ENCODE measurements at regions not wholly inside any gene's neighbourhood (a gene's known extent, or its start where the extent isn't known, plus 50 kb on each side); places are given as distances from the start of the nearest gene placed in this dataset.
"Not testable (repeated sequence)": the region's sequence is repeated elsewhere in the genome, so short reads cannot be mapped to it uniquely, and the experiment has no call there.

- H3K27ac Mint-ChIP-seq = no peak overlapping the region
- DNase-seq = peak; percentile 35 to 45
- peaks cover 4% of the 10 kb centered on the region for H3K27me3 Mint-ChIP-seq (ENCODE audit: low read depth)
These were observed 108.8 kb downstream of the SYF2 start for GRCh38 chr1:25123551-25123950.

GRCh38 chr1:25122747-25123146 lies 109.6 kb downstream of the SYF2 start:
- no peak overlapping the region for H3K4me3 Mint-ChIP-seq
- no peak for ATAC-seq (replicated peaks in 1 of 2)
- DNase-seq = no peak
- no peaks in the 10 kb centered on the region for H3K9me3 Mint-ChIP-seq
- H3K36me3 Mint-ChIP-seq (ENCODE audit: insufficient read depth in 2 of 2) = no peaks in the 10 kb centered on the region
- H3K4me1 Mint-ChIP-seq (ENCODE audit: low read depth) = peaks cover 37% of the 10 kb centered on the region
- H3K27me3 Mint-ChIP-seq (ENCODE audit: low read depth) = peaks cover 4% of the 10 kb centered on the region
- no peak overlapping the region for H3K27ac Mint-ChIP-seq

More at GRCh38 chr1:25123551-25123950, 108.8 kb downstream of the SYF2 start:
- Mint-ChIP-seq H3K4me1 (ENCODE audit: low read depth) (peaks cover 35% of the 10 kb centered on the region), H3K9me3 (no peaks in the 10 kb centered on the region), H3K4me3 (no peak overlapping the region), H3K36me3 (ENCODE audit: insufficient read depth in 2 of 2) (no peaks in the 10 kb centered on the region)
- peak; percentile 88 to 90 for ATAC-seq (replicated peaks in 1 of 2)

GRCh38 chr1:25120281-25120680 lies 112.0 kb downstream of the SYF2 start:
- Mint-ChIP-seq H3K27me3 (ENCODE audit: low read depth) (no peaks in the 10 kb centered on the region), H3K4me3 (peak overlapping the region; percentile 29 to 31), H3K36me3 (ENCODE audit: insufficient read depth in 2 of 2) (peaks cover 0 to 1% of the 10 kb centered on the region in 2 donors), H3K9me3 (no peaks in the 10 kb centered on the region), H3K4me1 (ENCODE audit: low read depth) (peaks cover 43% of the 10 kb centered on the region), H3K27ac (no peak overlapping the region)
- ATAC-seq (replicated peaks in 1 of 2) (no peak), DNase-seq (no peak)

GRCh38 chr1:25118546-25118945 lies 113.8 kb downstream of the SYF2 start:
- Mint-ChIP-seq H3K36me3 (ENCODE audit: insufficient read depth in 2 of 2) (peaks cover 0 to 1% of the 10 kb centered on the region in 2 donors), H3K9me3 (no peaks in the 10 kb centered on the region), H3K27me3 (ENCODE audit: low read depth) (no peaks in the 10 kb centered on the region), H3K4me3 (peak overlapping the region; percentile 1 to 55), H3K27ac (no peak overlapping the region), H3K4me1 (ENCODE audit: low read depth) (peaks cover 47% of the 10 kb centered on the region)
- ATAC-seq (replicated peaks in 1 of 2) (peak; percentile 89 to 91), DNase-seq (peak; percentile 31 to 50)

- Mint-ChIP-seq H3K36me3 (ENCODE audit: insufficient read depth in 2 of 2) (peaks cover 0 to 3% of the 10 kb centered on the region in 2 donors), H3K27ac (no peak overlapping the region), H3K4me3 (no peak overlapping the region), H3K27me3 (ENCODE audit: low read depth) (no peaks in the 10 kb centered on the region), H3K4me1 (ENCODE audit: low read depth) (peaks cover 41% of the 10 kb centered on the region), H3K9me3 (no peaks in the 10 kb centered on the region)
- ATAC-seq (replicated peaks in 1 of 2) (no peak), DNase-seq (peak; percentile 42 to 43)
These were observed 115.0 kb downstream of the SYF2 start for GRCh38 chr1:25117233-25117823.

GRCh38 chr1:25116832-25117231 lies 115.5 kb downstream of the SYF2 start:
- no peak overlapping the region for H3K4me3 Mint-ChIP-seq
- ATAC-seq (replicated peaks in 1 of 2) = no peak
- no peak for DNase-seq
- H3K9me3 Mint-ChIP-seq = no peaks in the 10 kb centered on the region
- H3K27me3 Mint-ChIP-seq (ENCODE audit: low read depth) = no peaks in the 10 kb centered on the region
- H3K4me1 Mint-ChIP-seq (ENCODE audit: low read depth) = peaks cover 41% of the 10 kb centered on the region
- H3K27ac Mint-ChIP-seq = no peak overlapping the region
- H3K36me3 Mint-ChIP-seq (ENCODE audit: insufficient read depth in 2 of 2) = peaks cover 0 to 3% of the 10 kb centered on the region in 2 donors

GRCh38 chr1:25116117-25116516 lies 116.2 kb downstream of the SYF2 start:
- peaks cover 41% of the 10 kb centered on the region for H3K4me1 Mint-ChIP-seq (ENCODE audit: low read depth)
- H3K27ac Mint-ChIP-seq; H3K27me3 Mint-ChIP-seq (ENCODE audit: low read depth); H3K9me3 Mint-ChIP-seq; H3K36me3 Mint-ChIP-seq (ENCODE audit: insufficient read depth in 2 of 2); DNase-seq; ATAC-seq (replicated peaks in 1 of 2); H3K4me3 Mint-ChIP-seq: not testable (repeated sequence)

DNA sequence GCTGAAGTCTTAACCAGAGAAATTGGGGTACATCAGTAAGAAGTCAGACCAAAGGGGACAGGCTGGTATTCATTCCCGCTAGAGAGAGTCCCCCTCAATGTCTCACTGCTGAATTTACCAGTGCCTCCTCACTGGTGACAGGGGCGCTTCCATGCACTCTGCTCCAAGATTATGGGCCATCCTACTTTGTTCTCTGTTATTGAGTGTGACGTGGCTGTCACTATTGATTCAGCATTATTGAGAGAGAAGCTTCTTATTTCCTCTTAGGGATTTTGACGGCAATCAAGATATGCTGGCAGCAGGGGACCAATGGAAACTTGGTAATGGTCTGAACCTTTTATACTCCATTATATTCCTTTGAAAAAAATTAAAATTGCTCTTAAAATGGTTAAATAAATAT lies 118.6 kb downstream of the SYF2 start:
- no peak overlapping the region for H3K4me3 Mint-ChIP-seq

GRCh38 chr1:25113086-25113485 lies 119.2 kb downstream of the SYF2 start:
- ATAC-seq (replicated peaks in 1 of 2) = no peak
- Mint-ChIP-seq H3K4me1 (ENCODE audit: low read depth) (peaks cover 19% of the 10 kb centered on the region), H3K9me3 (peaks cover 8% of the 10 kb centered on the region in 2 donors), H3K27me3 (ENCODE audit: low read depth) (no peaks in the 10 kb centered on the region), H3K36me3 (ENCODE audit: insufficient read depth in 2 of 2) (peaks cover 6 to 18% of the 10 kb centered on the region in 2 donors), H3K4me3 (no peak overlapping the region), H3K27ac (no peak overlapping the region)
- no peak for DNase-seq

More for the DNA sequence above, 118.6 kb downstream of the SYF2 start:
- H3K4me1 Mint-ChIP-seq (ENCODE audit: low read depth) = peaks cover 25% of the 10 kb centered on the region
- peaks cover 6 to 18% of the 10 kb centered on the region in 2 donors for H3K36me3 Mint-ChIP-seq (ENCODE audit: insufficient read depth in 2 of 2)
- DNase-seq = no peak
- peaks cover 8% of the 10 kb centered on the region in 2 donors for H3K9me3 Mint-ChIP-seq
- no peaks in the 10 kb centered on the region for H3K27me3 Mint-ChIP-seq (ENCODE audit: low read depth)
- no peak overlapping the region for H3K27ac Mint-ChIP-seq
- no peak for ATAC-seq (replicated peaks in 1 of 2)

- DNase-seq (no peak), ATAC-seq (replicated peaks in 1 of 2) (no peak)
- H3K4me1 Mint-ChIP-seq (ENCODE audit: low read depth) = peaks cover 14% of the 10 kb centered on the region
- H3K36me3 Mint-ChIP-seq (ENCODE audit: insufficient read depth in 2 of 2) = peaks cover 8 to 18% of the 10 kb centered on the region in 2 donors
- H3K27ac Mint-ChIP-seq = no peak overlapping the region
- H3K9me3 Mint-ChIP-seq = peaks cover 8% of the 10 kb centered on the region in 2 donors
- H3K27me3 Mint-ChIP-seq (ENCODE audit: low read depth) = no peaks in the 10 kb centered on the region
- no peak overlapping the region for H3K4me3 Mint-ChIP-seq
These were observed 119.9 kb downstream of the SYF2 start for GRCh38 chr1:25112400-25112799.

- no peak for ATAC-seq (replicated peaks in 1 of 2)
- Mint-ChIP-seq H3K36me3 (ENCODE audit: insufficient read depth in 2 of 2) (peaks cover 8 to 18% of the 10 kb centered on the region in 2 donors), H3K27me3 (ENCODE audit: low read depth) (no peaks in the 10 kb centered on the region), H3K4me3 (no peak overlapping the region), H3K4me1 (ENCODE audit: low read depth) (peaks cover 16% of the 10 kb centered on the region), H3K27ac (no peak overlapping the region), H3K9me3 (peaks cover 8% of the 10 kb centered on the region in 2 donors)
- no peak for DNase-seq
These were observed 120.6 kb downstream of the SYF2 start for GRCh38 chr1:25111706-25112105.

DNA sequence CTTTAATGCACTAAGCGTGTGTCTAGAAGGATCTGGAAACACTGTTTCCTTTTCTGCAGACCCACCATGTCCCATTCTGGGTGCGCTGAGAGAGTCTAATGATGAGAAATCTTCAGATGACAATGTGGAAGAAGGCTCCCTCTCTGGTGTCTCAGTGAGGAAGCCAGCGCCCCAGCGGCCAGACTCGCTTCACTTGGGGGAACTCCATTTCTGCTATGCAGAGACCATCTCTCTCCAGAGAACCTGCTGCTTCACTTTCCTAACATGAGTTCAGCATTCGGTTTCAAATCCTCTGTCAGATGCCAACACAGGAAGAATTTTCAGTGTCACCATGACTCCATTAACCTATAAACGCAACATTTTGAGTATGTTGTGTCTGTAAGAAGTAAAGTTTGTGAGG lies 121.8 kb downstream of the SYF2 start:
- Mint-ChIP-seq H3K36me3 (ENCODE audit: insufficient read depth in 2 of 2) (peaks cover 8 to 17% of the 10 kb centered on the region in 2 donors), H3K4me3 (no peak overlapping the region), H3K27me3 (ENCODE audit: low read depth) (no peaks in the 10 kb centered on the region), H3K27ac (no peak overlapping the region), H3K9me3 (peaks cover 8% of the 10 kb centered on the region in 2 donors), H3K4me1 (ENCODE audit: low read depth) (peaks cover 26% of the 10 kb centered on the region)
- DNase-seq (no peak), ATAC-seq (replicated peaks in 1 of 2) (no peak)

DNA sequence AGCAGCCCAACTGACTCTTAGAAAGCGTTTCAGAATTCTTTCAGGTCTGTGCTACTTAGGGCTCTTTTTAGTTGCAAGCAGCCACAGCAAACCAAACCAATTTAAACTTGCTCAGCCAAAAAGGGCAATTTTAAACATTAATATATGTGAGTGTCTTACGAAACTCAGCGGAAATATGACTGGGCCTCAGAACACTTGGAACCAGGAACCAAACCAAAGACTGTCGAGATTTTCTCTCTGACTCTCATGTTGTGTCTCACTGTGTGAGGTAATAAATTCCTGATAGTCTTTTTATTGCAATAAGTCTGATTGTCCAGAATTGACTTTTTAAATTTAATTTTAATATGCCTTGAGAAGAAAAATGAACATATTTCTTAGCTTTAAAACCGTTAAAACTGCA lies 122.3 kb downstream of the SYF2 start:
- Mint-ChIP-seq H3K4me3 (no peak overlapping the region), H3K27ac (no peak overlapping the region), H3K9me3 (peaks cover 8% of the 10 kb centered on the region in 2 donors), H3K4me1 (ENCODE audit: low read depth) (peaks cover 25% of the 10 kb centered on the region), H3K27me3 (ENCODE audit: low read depth) (no peaks in the 10 kb centered on the region), H3K36me3 (ENCODE audit: insufficient read depth in 2 of 2) (peaks cover 8 to 17% of the 10 kb centered on the region in 2 donors)
- ATAC-seq (replicated peaks in 1 of 2) = no peak
- DNase-seq = no peak

- DNase-seq (no peak), ATAC-seq (replicated peaks in 1 of 2) (peak in 1 of 2 donors; percentile 44)
- H3K4me1 Mint-ChIP-seq (ENCODE audit: low read depth) = peaks cover 26% of the 10 kb centered on the region
- H3K27ac Mint-ChIP-seq = peak overlapping the region; percentile 64
- no peak overlapping the region for H3K4me3 Mint-ChIP-seq
- H3K27me3 Mint-ChIP-seq (ENCODE audit: low read depth) = no peaks in the 10 kb centered on the region
- H3K36me3 Mint-ChIP-seq (ENCODE audit: insufficient read depth in 2 of 2) = peaks cover 8 to 17% of the 10 kb centered on the region in 2 donors
- H3K9me3 Mint-ChIP-seq = peaks cover 8% of the 10 kb centered on the region in 2 donors
These were observed 122.8 kb downstream of the SYF2 start for GRCh38 chr1:25109531-25109951.
